CD4-positive, alpha-beta T cell treated with Interleukin-4 for 1 hour (primary cell): ENCODE measurements at regions not wholly inside any gene's neighbourhood (a gene's known extent, or its start where the extent isn't known, plus 50 kb on each side); places are given as distances from the start of the nearest gene placed in this dataset.
"Not testable (repeated sequence)": the region's sequence is repeated elsewhere in the genome, so short reads cannot be mapped to it uniquely, and the experiment has no call there.

Experiments
- DNase-seq, 2 donors: peaks; one replicate each; pipeline ENCODE4 v3.0.0-alpha.2; 2020 to 2022

DNA sequence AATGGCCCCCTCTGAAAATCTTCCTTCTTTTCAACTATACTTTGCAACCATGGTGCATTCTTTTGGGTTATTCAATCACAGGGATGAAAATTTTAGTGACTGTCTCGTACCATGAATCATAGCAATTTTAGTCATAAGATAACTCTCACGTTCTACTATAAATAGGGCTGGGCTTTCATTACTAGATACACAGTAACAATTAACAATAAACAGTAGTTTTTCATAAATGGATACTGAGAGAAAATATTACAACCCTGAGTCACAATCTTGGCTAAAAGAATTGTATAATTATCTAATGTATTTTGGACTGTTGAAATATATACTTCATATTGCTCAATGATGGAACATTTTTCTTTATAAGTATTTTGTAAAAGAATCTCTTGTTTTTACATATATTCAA, 96.1 kb downstream of the TEX35 start:
- no peak for DNase-seq

DNA sequence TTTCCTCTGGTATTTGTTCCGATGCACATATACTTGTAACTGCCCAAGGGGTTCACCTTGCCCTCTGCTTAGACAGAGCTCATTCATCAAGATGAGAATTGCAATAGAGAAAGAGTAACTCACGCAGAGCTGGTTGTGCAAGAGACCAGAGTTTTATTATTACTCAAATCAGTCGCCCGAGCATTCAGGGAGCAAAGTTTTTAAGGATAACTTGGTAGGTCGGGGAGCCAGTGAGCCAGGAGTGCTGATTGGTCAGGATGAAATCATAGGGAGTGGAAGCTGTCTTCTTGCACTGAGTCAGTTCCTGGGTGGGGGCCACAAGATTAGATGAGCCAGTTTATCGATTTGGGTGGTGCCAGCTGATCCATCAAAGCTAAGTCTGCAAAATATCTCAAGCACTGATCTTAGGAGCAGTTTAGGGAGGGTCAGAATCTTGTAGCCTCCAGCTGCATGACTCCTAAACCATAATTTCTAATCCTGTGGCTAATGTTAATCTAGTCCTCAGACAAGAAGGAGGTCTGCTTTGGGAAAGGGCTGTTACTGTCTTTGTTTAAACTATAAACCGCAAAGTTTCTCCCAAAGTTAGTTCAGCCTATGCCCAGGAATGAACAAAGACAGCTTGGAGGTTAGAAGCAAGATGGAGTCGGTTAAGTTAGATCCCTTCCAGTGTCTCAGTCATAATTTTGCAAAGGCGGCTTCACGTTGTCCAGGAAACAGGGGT, 97.9 kb downstream of the TEX35 start:
- DNase-seq = not testable (repeated sequence)

DNA sequence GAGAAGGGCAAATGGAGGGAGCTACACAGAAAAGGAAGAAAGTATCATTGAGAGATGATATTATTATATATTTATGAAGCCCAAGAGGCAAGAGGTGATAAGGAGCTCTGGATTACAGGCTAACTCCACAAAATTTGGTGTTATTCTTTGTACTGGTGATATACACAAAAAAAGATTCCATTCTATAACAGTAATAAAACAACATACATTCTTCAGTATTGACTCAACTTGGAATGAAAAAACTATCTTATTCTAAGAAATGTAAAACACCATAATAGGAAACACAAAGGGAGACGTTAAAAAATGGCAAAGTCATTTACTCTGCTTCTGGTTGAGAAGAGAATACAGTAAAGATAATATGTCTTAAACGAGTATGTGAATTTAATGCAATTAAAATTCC, 99.4 kb downstream of the TEX35 start:
- no peak for DNase-seq

- no peak for DNase-seq
These were observed 100.5 kb downstream of the TEX35 start for GRCh38 chr1:178613271-178613945.

DNA sequence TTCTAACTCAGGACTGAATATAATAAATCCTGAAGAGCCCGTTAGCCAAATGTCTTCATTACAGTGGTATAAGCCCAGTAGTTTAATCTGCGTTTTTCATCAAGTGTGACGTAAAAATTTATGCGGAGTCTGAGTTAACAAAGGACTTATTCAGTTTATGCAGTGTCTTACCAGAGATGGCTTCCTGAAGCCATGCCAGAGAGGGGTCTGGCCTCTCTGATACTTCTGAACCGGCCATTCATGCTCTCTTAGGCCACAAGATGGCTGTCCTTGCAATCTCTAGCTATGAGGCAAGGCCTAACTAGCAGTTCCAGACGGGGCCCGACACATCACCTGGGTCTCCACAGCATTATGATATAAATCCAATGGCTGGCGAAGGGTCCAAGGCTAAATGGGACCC, 101.4 kb downstream of the TEX35 start:
- DNase-seq = no peak

DNA sequence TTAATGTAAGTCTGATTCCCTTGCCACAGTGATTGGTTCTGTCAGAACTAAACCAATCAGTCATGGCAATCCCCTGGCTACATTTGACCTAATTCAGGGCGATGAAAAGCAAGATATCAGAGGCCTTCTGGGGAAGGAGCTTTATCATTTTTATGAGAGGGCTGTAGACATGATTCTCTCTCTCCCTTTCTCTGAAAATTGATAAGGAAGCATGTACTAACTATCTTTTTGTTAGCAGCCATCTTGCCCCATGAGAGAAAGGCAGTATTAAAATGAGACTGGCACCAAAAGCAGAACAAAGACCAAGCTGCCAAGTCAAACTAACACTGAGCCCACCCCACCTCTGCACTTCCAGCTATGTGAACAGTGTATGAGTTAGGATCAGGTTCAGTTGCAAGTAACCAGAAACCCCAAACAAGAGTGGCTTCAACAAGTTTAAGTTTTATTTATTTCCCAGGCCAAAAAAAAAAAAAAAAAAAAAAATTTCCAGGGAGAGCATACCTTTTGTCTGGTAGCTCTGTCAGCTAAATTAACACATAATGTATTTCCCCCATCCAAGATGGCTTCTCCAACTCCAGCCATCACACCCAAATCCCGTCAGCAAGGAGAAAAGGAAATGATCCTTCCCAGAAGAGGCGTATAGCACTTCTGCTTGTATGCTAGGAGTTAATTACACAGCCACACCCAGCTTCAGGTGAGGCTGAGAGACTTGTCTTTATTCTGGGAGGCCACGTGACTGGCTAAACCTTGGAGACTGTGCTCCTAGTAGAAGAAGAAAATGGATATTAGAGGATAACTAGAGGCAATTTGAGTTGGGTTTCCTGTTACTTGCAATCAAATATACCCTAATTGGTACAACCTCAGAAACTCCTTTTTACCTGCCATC, 105.8 kb upstream of the RALGPS2 start:
- no peak for DNase-seq

GRCh38 chr1:178620584-178621475, 104.2 kb upstream of the RALGPS2 start:
- DNase-seq = no peak

DNA sequence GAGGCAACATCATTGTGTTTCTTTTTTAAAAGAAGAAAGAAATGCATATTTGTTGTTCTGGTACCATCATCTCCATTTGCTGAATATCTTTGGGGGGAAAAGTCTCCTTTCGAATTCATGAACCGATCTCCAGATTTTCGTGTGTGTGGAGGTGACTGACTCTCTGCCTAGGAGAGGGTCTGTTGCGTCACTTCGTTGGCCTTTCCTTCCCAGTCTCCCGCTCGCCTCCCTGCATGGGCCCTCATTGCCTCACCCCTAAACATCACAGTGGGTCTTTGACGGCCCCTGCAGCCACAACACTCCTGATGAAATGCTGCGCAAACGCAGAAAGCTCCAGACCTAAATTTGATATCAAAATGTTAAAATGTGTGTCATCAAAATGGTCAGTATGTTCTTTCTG, 103.2 kb upstream of the RALGPS2 start:
- no peak for DNase-seq

- no peak for DNase-seq
These were observed 99.3 kb upstream of the RALGPS2 start for GRCh38 chr1:178625695-178626094.

DNA sequence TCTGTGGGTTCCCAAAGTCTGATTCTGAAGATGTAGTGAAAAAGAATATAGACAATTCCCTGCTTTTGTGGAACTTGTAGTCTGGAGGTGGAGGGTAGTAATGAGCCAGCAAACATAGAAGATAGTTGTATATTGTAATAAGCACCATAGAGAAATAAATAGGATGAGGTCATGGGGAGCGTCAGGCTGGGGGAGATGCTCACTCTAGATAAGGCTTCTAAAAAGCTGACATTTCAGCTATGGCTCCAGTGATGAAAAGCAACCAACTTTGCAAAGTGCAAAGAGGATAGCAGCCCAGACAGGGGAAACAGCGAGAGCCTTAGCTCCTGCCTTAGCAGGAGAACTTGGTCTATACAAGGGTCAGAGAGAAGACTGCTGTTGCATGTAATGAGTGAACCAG, 98.0 kb upstream of the RALGPS2 start:
- DNase-seq = no peak

DNA sequence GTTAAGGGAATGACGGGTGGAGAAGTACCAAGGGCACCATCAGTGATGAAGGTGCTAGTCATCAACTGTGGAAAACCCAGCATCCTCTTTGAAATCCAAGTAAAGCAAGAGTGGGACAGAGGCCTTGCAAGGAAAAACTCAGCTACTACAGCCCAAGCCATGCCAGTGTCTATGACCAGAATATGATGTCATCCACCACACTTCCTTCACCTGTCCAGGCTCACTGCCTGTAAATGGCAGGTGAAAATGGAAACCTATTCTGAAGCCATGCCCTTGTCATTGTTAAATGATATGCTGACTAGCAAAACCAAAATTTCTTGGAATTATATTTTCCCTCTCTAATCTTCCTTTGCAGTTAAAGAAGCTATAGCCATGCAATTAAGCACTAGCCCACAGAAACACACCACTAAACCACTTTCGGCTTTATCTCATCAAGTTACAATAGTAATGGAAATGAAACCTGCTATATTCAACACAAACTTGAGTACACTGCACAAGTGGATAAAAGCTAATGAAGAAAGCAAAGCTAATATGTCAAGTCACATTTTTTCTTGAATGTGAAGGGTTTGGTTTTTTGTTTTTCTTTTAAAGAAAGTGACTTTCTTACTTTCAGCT, 96.3 kb upstream of the RALGPS2 start:
- DNase-seq = no peak

DNA sequence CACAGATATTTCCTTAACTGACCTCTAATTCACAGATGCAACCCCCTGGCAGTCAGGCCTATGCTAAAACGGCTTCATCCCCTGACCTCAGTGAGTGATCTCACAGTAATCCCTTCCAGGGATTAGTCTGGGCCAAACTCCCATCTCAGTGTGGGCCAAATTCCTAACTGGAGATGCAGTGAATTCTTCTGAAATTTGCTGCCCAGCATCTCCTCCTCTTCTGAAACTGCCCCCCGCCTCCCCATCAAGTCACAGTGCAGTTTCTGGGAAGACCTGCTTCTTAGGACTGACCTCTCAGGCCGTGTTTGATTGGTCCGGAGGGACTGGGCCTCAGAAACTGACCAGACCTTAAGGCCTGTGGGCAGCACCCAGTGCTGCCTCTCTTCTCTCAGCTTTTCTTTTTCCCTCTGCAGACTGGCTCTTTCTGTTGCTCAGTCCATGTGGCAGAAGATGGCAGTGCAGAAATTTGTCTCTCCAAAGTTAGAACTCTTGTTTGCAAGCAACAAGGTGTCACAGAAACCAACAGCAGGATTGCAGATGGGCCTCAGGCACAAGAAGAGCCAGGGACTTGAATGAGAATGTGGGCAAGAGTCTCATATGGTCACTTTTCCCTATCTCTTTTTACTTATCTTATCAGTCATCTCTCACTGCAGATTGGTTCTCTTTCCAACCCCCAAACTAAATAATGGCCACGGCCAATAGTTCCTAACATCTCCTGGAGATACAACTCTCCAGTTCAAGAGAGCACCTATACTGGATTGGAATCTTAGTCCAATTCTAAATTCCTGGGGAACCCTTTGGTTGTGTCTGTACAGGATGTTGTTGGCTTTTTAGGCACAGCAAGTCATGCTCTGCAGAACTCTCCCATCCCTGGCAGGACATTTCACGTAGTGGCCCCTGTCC, 95.5 kb upstream of the RALGPS2 start:
- no peak for DNase-seq

DNA sequence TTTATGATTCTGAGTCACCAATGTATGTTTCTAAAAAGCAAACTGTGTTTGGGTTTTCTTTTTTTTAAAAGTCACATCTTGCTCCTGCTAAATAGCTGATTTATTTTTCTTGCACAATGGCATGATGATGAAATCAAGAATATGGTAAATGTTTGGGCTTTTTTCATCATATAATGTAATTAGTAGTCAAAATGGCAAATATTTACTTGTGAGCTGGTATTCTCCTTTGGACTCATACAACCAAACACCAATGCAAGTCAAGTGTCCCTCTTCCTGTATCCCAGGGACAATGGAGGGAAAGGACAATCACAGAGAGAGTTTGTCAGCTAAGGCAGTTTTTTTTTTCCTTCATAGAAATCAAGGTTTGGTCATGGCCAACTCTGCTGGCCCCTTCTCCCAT, 94.6 kb upstream of the RALGPS2 start:
- no peak for DNase-seq

DNA sequence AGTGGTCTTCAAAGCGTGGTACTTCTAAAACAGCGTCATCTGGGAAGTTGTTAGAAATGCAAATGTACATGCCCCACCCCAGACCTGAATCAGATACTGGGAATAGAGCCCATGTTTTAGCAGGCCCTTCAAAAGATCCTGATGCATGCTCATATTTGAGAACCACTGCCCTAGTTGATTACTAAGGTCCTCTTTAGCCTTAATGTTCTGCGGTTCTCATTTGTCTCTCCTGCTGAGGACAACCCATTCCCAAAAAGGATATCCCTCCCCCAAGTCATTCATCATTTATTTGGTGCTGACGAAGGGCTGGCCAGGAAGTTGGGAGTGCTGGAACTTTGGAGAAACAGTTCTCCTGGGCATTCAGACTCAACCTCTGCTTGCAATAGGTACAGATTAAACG, 92.4 kb upstream of the RALGPS2 start:
- DNase-seq = no peak

DNA sequence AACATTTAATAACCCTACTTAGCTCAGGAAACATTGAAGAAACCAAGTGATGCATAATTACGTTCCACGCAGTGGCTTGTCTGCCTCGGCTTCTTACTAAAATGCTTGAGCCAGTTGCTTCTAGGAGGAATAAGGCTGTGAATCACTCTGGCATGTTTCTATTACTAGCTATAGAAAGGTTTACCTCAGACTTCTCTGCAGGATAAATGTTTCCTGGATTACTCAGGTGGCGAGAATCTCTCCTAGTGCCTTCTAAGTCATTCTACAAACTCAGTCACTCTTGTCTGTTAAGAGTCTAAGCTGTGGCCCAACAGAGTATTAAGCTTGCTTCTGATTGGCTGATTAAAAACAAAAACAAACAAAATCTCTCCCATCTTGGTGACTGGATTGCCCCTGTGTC, 92.0 kb upstream of the RALGPS2 start:
- no peak for DNase-seq

DNA sequence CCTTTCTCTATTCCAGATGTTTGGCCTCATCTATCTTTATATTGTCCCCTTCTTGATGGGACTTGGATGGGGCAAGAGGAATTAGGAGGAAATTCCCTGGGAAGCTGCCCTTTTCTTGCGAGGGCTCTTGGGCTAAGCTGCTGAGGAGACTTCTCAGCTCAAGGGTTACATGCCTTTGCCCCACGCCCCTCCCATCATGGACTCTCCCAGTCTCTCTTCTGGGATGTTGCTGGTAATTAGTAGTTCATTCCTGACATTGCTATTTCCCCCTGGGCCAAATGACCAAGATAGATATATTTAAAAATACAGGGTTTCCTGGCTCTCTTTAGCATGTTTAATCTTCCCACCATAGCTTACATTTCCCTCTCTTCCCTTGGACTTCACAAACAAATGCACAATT, 90.6 kb upstream of the RALGPS2 start:
- no peak for DNase-seq

GRCh38 chr1:178637841-178638240, 87.2 kb upstream of the RALGPS2 start:
- DNase-seq = no peak

DNA sequence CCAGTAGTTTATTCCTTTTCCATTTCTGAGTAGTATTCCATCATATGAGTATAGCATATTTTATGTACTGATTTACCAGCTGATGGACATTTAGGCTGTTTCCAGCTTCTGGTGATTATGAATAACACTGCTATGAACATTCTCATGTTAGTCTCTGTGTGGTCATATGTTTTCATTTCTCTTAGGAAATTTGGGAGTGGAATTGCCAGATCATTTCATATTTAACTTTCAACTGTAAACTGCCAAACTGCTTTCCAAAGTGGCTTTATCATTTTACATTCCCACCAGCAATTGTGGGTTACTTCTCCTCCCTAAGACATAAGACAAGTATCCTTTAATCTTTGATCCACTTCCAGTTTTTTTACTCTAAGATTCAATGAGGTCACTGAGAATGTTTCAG, 85.7 kb upstream of the RALGPS2 start:
- no peak for DNase-seq

GRCh38 chr1:178642282-178642681, 82.8 kb upstream of the RALGPS2 start:
- no peak for DNase-seq

DNA sequence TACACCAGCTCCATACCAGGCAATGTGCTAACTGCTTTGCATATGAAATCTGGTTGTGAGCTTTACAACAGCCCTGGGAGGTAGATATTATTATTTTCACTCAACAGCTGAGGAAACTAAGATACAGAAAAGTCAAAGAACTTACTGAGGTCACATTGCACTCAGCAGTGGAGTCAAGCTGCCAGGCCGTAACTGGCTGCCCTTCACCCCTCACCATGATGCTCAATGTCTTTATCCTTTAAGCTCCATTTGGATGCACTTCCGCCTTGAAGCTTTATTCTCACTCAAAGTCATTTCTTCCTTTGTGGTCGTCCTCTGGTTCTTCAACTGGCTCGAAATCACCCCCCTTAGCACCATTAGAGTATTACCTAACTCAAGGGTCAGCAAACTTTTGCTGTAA, 81.7 kb upstream of the RALGPS2 start:
- DNase-seq = no peak

GRCh38 chr1:178643831-178644230, 81.2 kb upstream of the RALGPS2 start:
- DNase-seq = no peak
